ENCODE measurements at regions not wholly inside any gene's neighbourhood (a gene's known extent, or its start where the extent isn't known, plus 50 kb on each side); places are given as distances from the start of the nearest gene placed in this dataset.

- TF ChIP-seq OSR1 (CRISPR knock-in tag; IDR thresholded peaks at IDR 0.05) (no peak), ZNF70 (CRISPR knock-in tag; IDR thresholded peaks at IDR 0.05) (no peak), ARNTL (CRISPR knock-in tag; IDR thresholded peaks at IDR 0.05; ENCODE audit: borderline replicate concordance, low read depth) (no peak), BACH2 (CRISPR knock-in tag; IDR thresholded peaks at IDR 0.05; ENCODE audit: borderline replicate concordance) (no peak), SNAI2 (CRISPR knock-in tag; IDR thresholded peaks at IDR 0.05) (no peak), CSDC2 (CRISPR knock-in tag; IDR thresholded peaks at IDR 0.05) (no peak)
Observed at GRCh38 chr4:34328939-34329338, 1915.4 kb downstream of the ARAP2 start.

All from SK-N-SH treated with all-trans-retinoic acid at 6 μM for 48 hours (cell line).